Caco-2 (cell line): ENCODE measurements at regions not wholly inside any gene's neighbourhood (a gene's known extent, or its start where the extent isn't known, plus 50 kb on each side); places are given as distances from the start of the nearest gene placed in this dataset.

Experiments
- BruUV-seq: library from RNA; stranded (reverse); fragments of 400-500 nt; replicated peaks from 2 replicates; lab custom pipeline; 2021; lab: Mats Ljungman, UMichigan
- CTCF ChIA-PET: fragments of 300-600 bp; sonication (Branson Sonifier 250); formaldehyde crosslinking; loops from one replicate; lab custom pipeline; 2022; ENCODE audit warnings: antibody characterized with exemption; lab: Charles Lee
- POLR2A ChIA-PET: fragments of 300-600 bp; sonication (Branson Sonifier 250); formaldehyde crosslinking; loops from one replicate; lab custom pipeline; 2022; ENCODE audit warnings: antibody characterized with exemption; lab: Charles Lee
- DNase-seq, 2 experiments: peaks; one replicate each; pipeline versions ENCODE4 v3.0.0 to v3.0.0-alpha.2; 2020 to 2022
- H3K27me3 ChIP-seq: replicated peaks from 2 replicates; pipeline ENCODE4 v1.6.0; 2011; ENCODE audit warnings: low read length; ENCODE audit not compliant: control insufficient read depth, insufficient read depth
- H3K36me3 ChIP-seq: 2 replicates; pipeline ENCODE4 v1.5.1; 2011; ENCODE audit warnings: low read length; ENCODE audit not compliant: control insufficient read depth, insufficient read depth
- H3K4me1 ChIP-seq: fragments of 250-450 bp; sonication (Bioruptor Pico); 2 replicates; pipeline ENCODE4 v1.5.1; 2020; ENCODE audit warnings: mild to moderate bottlenecking
- H3K4me3 ChIP-seq: 2 replicates; pipeline ENCODE4 v1.5.1; 2011; ENCODE audit warnings: low read depth, mild to moderate bottlenecking, control low read depth, low read length
- H3K9me3 ChIP-seq: fragments of 250-450 bp; sonication (Bioruptor Pico); 2 replicates; pipeline ENCODE4 v1.5.1; 2020; ENCODE audit warnings: mild to moderate bottlenecking, moderate library complexity
- H3K27ac Mint-ChIP-seq: one replicate; pipeline ENCODE4 v1.8.0; 2022; ENCODE audit warnings: mixed read lengths; ENCODE audit not compliant: unreplicated experiment
- H3K27me3 Mint-ChIP-seq: one replicate; pipeline ENCODE4 v1.8.0; 2022; ENCODE audit warnings: mixed read lengths; ENCODE audit not compliant: insufficient read depth, unreplicated experiment
- H3K36me3 Mint-ChIP-seq: one replicate; pipeline ENCODE4 v1.8.0; 2022; ENCODE audit warnings: mild to moderate bottlenecking, mixed read lengths; ENCODE audit not compliant: insufficient read depth, unreplicated experiment
- H3K4me1 Mint-ChIP-seq: one replicate; pipeline ENCODE4 v1.8.0; 2022; ENCODE audit warnings: low read depth, mixed read lengths; ENCODE audit not compliant: unreplicated experiment
- H3K4me3 Mint-ChIP-seq: one replicate; pipeline ENCODE4 v1.8.0; 2022; ENCODE audit warnings: mild to moderate bottlenecking, moderate library complexity, mixed read lengths; ENCODE audit not compliant: unreplicated experiment
- H3K9me3 Mint-ChIP-seq: one replicate; pipeline ENCODE4 v1.8.0; 2022; ENCODE audit warnings: mixed read lengths; ENCODE audit not compliant: unreplicated experiment
- CTCF ChIP-seq, 2 experiments: fragments of 200-600 bp in 1 of 2; IDR thresholded peaks; 1 replicate in 1 of 2; 2 replicates in 1 of 2; pipeline versions ENCODE4 v1.5.1 to v1.8.0; 2011 to 2022; ENCODE audit warnings: antibody characterized with exemption in 1 of 2, control low read depth in 1 of 2, inconsistent platforms in 1 of 2, low read depth in 1 of 2, low read length in 1 of 2, mild to moderate bottlenecking in 1 of 2, moderate library complexity in 1 of 2; ENCODE audit not compliant: insufficient read depth in 1 of 2, severe bottlenecking in 1 of 2, unreplicated experiment in 1 of 2
- intact Hi-C: fragments of 100-400 bp; cut with micrococcal nuclease; formaldehyde crosslinking; loops from one replicate; pipeline ENCODE4 v1.10.0; 2022; ENCODE audit not compliant: unreplicated experiment

DNA sequence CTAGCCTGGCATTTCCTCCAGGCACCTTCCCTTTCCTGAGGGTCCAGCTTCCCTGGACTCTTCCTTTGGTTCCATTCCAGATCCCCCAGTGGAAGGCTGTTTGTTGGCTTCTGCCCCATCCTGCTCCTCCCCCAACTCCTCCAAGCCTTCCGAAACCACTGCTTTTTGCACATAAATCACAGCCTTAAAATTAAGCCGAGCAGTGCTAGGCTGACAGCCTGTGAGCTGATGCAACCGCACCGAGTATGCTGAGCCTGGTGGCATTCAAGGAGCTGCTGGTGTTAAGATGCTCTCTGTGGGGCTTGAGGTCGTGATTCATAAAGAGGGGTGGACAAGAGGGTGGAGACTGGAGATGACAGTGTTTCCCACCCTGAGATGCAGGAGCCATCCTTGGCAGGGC, 266.6 kb upstream of the C1orf174 start:
- intact Hi-C loops: no loop called here
- TF ChIP-seq CTCF (IDR thresholded peaks at IDR 0.05; ENCODE audit: insufficient read depth in 1 of 2, low read depth in 1 of 2, low read length in 1 of 2, severe bottlenecking in 1 of 2, unreplicated experiment in 1 of 2): no peak
- Mint-ChIP-seq H3K27ac (no peak overlapping the region), H3K4me1 (no peaks in the 10 kb centered on the region), H3K4me3 (no peak overlapping the region), H3K9me3 (no peaks in the 10 kb centered on the region), H3K36me3 (no peaks in the 10 kb centered on the region), H3K27me3 (peaks cover 26% of the 10 kb centered on the region)
- ChIA-PET POLR2A (no interaction called here), CTCF (no interaction called here)
- H3K9me3 ChIP-seq: no peaks in the 10 kb centered on the region
- H3K4me1 ChIP-seq: no peaks in the 10 kb centered on the region
- no peak for DNase-seq
- no peak overlapping the region for H3K4me3 ChIP-seq
- no TSS peak for BruUV-seq
- H3K36me3 ChIP-seq: no peaks in the 10 kb centered on the region
- no peaks in the 10 kb centered on the region for H3K27me3 ChIP-seq

- ChIA-PET CTCF (no interaction called here), POLR2A (no interaction called here)
- no peak for TF ChIP-seq CTCF (IDR thresholded peaks at IDR 0.05; ENCODE audit: insufficient read depth in 1 of 2, low read depth in 1 of 2, low read length in 1 of 2, severe bottlenecking in 1 of 2, unreplicated experiment in 1 of 2)
- DNase-seq: no peak
- Histone ChIP-seq H3K36me3 (no peaks in the 10 kb centered on the region), H3K4me3 (no peak overlapping the region), H3K4me1 (no peaks in the 10 kb centered on the region), H3K27me3 (no peaks in the 10 kb centered on the region), H3K9me3 (no peaks in the 10 kb centered on the region)
- no TSS peak for BruUV-seq
- Mint-ChIP-seq H3K27me3 (peaks cover 16% of the 10 kb centered on the region), H3K4me3 (no peak overlapping the region), H3K27ac (no peak overlapping the region), H3K4me1 (no peaks in the 10 kb centered on the region), H3K9me3 (no peaks in the 10 kb centered on the region), H3K36me3 (no peaks in the 10 kb centered on the region)
- intact Hi-C loops: no loop called here
Observed at GRCh38 chr1:4169991-4170390, 269.9 kb upstream of the C1orf174 start.

- POLR2A ChIA-PET: no interaction called here
- CTCF ChIA-PET: no interaction called here
- intact Hi-C loops: no loop called here
- BruUV-seq: no TSS peak
- H3K9me3 ChIP-seq: no peaks in the 10 kb centered on the region
- Mint-ChIP-seq H3K4me3 (no peak overlapping the region), H3K9me3 (no peaks in the 10 kb centered on the region), H3K27ac (no peak overlapping the region), H3K36me3 (no peaks in the 10 kb centered on the region), H3K27me3 (peaks cover 11% of the 10 kb centered on the region), H3K4me1 (no peaks in the 10 kb centered on the region)
- no peak for TF ChIP-seq CTCF (IDR thresholded peaks at IDR 0.05; ENCODE audit: insufficient read depth in 1 of 2, low read depth in 1 of 2, low read length in 1 of 2, severe bottlenecking in 1 of 2, unreplicated experiment in 1 of 2)
- H3K4me1 ChIP-seq: no peaks in the 10 kb centered on the region
- H3K27me3 ChIP-seq: no peaks in the 10 kb centered on the region
- H3K4me3 ChIP-seq: no peak overlapping the region
- H3K36me3 ChIP-seq: no peaks in the 10 kb centered on the region
- no peak for DNase-seq
Observed at GRCh38 chr1:4170548-4171340, 270.7 kb upstream of the C1orf174 start.
